ENCODE measurements at regions not wholly inside any gene's neighbourhood (a gene's known extent, or its start where the extent isn't known, plus 50 kb on each side); places are given as distances from the start of the nearest gene placed in this dataset.

GRCh38 chr15:95352631-95353187 lies 977.8 kb upstream of the NR2F2 start (continued):
- TF ChIP-seq ZNF532 (CRISPR knock-in tag; IDR thresholded peaks at IDR 0.05; ENCODE audit: borderline replicate concordance) (no peak), ATF3 (CRISPR knock-in tag; conservative IDR thresholded peaks at IDR 0.05) (no peak), ZNF219 (CRISPR knock-in tag; IDR thresholded peaks at IDR 0.05; ENCODE audit: borderline replicate concordance) (no peak)

GRCh38 chr15:95353512-95353911 lies 977.0 kb upstream of the NR2F2 start:
- POLR2A ChIA-PET = no interaction called here
- H3K9me3 Mint-ChIP-seq = peaks cover 14% of the 10 kb centered on the region
- no peak for TF ChIP-seq FOXP1 (CRISPR knock-in tag; IDR thresholded peaks at IDR 0.05; ENCODE audit: borderline replicate concordance)
- no peak for TF ChIP-seq JUN (CRISPR knock-in tag; IDR thresholded peaks at IDR 0.05)
- no peak for TF ChIP-seq ATF3 (CRISPR knock-in tag; conservative IDR thresholded peaks at IDR 0.05)
- TF ChIP-seq RORB (CRISPR knock-in tag; IDR thresholded peaks at IDR 0.05) = no peak
- no peak for TF ChIP-seq OVOL2 (CRISPR knock-in tag; IDR thresholded peaks at IDR 0.05; ENCODE audit: borderline replicate concordance)
- TF ChIP-seq MYBL2 (CRISPR knock-in tag; IDR thresholded peaks at IDR 0.05) = no peak
- no peak for TF ChIP-seq ELF4 (CRISPR knock-in tag; IDR thresholded peaks at IDR 0.05; ENCODE audit: low read depth)
- TF ChIP-seq ZNF263 (CRISPR knock-in tag; IDR thresholded peaks at IDR 0.05; ENCODE audit: low read depth) = no peak
- no peak for TF ChIP-seq CTCF (IDR thresholded peaks at IDR 0.05)
- no peak for TF ChIP-seq ZNF425 (CRISPR knock-in tag; conservative IDR thresholded peaks at IDR 0.05)
- no peak for TF ChIP-seq ATF6 (CRISPR knock-in tag; IDR thresholded peaks at IDR 0.05)
- no peak for TF ChIP-seq ZBTB21 (CRISPR knock-in tag; IDR thresholded peaks at IDR 0.05; ENCODE audit: borderline replicate concordance)
- TF ChIP-seq KAT7 (CRISPR knock-in tag; IDR thresholded peaks at IDR 0.05; ENCODE audit: borderline replicate concordance) = no peak
- TF ChIP-seq TP53 (CRISPR knock-in tag; IDR thresholded peaks at IDR 0.05) = no peak
- no peak for TF ChIP-seq IRF2 (CRISPR knock-in tag; IDR thresholded peaks at IDR 0.05; ENCODE audit: borderline replicate concordance, low read depth)
- TF ChIP-seq FOXK1 (CRISPR knock-in tag; IDR thresholded peaks at IDR 0.05) = no peak
- H3K36me3 Mint-ChIP-seq = no peaks in the 10 kb centered on the region
- H3K4me3 Mint-ChIP-seq = no peak overlapping the region
- peaks cover 11% of the 10 kb centered on the region for H3K4me1 Mint-ChIP-seq
- CTCF ChIA-PET = no interaction called here
- ATAC-seq = no peak
- no peak overlapping the region for H3K27ac Mint-ChIP-seq
- no peak for DNase-seq (ENCODE audit: low spot score)
- no peaks in the 10 kb centered on the region for H3K27me3 Mint-ChIP-seq (ENCODE audit: low read depth)
